H54 (cell line): ENCODE measurements at regions not wholly inside any gene's neighbourhood (a gene's known extent, or its start where the extent isn't known, plus 50 kb on each side); places are given as distances from the start of the nearest gene placed in this dataset.
"Not testable (repeated sequence)": the region's sequence is repeated elsewhere in the genome, so short reads cannot be mapped to it uniquely, and the experiment has no call there.

Source experiments
- DNase-seq: peaks from one replicate; pipeline ENCODE4 v3.0.0; 2011; ENCODE audit warnings: low spot score, mixed read lengths; ENCODE audit not compliant: insufficient read length
- FAIRE-seq: peaks from 3 replicates; lab custom pipeline; 2011; peaks lifted over from hg19 to GRCh38; lab: Jason Lieb, UNC
- POLR2A ChIP-seq: IDR thresholded peaks from 2 replicates; pipeline ENCODE4 v1.6.1; 2011; ENCODE audit warnings: low read depth, mild to moderate bottlenecking, low read length

DNA sequence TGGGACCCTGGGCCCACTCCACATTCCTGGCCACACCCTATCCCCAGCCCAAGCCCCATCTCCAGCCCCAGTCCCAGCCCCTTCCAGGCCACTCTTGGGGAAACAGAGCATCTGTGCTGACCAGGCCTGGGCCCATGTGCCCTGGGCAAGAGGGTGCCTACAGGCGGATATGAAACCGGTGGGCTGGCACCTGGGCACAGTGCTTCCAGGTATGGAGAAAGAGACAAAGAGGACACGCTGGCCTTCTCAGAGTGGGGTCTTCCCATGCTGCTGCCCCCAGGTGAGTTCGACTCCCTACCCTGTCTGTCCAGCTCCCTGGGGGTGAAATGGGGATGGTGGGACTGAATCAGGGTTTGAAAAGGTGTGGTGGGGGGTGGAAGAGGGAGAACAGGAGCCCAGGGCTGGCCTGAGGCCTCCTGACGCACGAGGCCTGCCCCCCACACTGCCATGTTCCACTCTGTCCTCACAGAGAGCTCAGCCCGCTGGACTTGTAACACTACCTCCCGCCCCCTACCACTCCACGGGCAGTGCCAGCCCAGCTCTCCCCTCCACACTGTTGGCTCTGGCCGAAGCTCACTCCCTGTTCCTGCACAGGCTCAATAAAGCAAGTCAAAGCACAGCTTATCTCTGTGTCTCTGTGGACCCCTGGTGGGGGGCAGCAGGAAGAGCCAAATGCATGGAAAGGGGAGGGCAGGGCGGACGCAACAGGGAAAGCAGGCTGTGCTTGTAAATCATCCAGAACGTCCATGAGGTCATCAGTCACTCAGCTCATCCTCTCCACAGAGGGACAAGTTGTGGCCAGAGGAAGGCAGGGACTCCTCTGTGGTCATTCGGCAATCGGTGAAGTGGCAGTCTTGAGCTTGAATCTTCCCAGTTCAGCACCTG lies 71.1 kb upstream of the TMEM97 start:
- TF ChIP-seq POLR2A: no peak
- no peak for DNase-seq
- FAIRE-seq: no peak

DNA sequence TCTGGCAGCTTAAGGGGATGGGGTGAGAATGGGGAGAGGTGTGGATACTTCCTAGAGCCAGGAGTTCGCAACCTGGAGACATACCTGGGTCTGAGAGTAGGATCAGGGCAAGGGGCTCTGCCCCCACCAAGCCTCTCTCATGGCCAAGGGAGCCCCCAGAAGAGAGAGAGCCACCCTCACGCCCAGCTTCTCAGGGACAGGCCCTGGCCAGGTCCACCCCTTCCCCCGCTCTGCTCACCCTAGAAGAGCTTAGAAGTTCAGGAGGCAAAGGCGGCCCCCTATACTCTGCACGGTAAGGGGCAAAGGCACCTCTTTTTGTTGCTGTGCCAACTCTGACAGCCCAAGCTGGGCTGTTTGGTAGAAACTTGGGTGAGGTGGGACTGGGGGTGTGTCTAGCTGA lies 69.3 kb upstream of the TMEM97 start:
- no peak for FAIRE-seq
- no peak for DNase-seq
- no peak for TF ChIP-seq POLR2A

DNA sequence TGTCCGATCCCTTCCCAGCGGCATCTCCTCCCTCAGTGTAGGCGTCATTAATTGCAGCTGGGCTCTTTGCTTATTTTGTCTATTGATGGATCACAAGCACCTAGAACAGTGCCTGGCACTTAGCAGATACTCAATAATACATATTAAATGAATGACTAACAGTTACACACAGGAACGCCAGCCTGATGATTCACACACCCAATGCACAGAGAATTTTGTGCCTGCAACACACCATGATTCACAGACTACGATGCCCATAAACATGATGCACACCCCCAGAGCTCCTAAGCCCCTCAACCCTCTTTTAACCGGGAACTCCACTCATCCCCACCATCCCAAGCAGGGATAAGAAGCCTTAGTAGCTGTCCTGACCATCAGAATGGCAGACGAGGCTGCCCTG lies 66.6 kb upstream of the TMEM97 start:
- FAIRE-seq: peak; percentile 15
- peak; percentile 44 for DNase-seq
- TF ChIP-seq POLR2A: no peak

DNA sequence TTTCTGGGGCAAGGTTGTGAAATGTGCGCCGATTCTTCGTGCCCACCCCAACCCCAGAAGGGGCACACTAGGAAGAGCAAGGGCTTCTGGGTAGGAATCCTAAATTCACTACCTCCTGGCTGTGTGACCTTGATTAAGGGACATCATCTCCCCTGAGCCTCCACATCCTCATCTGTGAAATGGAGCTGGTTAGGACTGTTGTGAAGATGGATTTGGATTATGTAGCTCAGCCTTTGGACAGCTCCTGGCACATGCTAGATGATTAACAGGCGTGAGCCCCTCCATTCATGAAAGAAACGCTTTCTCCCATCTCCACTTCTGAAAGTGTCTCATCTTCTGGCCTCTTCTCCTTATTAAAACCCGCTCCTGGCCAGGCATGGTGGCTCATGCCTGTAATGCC lies 65.3 kb upstream of the TMEM97 start:
- FAIRE-seq (no peak), DNase-seq (no peak)
- no peak for TF ChIP-seq POLR2A

DNA sequence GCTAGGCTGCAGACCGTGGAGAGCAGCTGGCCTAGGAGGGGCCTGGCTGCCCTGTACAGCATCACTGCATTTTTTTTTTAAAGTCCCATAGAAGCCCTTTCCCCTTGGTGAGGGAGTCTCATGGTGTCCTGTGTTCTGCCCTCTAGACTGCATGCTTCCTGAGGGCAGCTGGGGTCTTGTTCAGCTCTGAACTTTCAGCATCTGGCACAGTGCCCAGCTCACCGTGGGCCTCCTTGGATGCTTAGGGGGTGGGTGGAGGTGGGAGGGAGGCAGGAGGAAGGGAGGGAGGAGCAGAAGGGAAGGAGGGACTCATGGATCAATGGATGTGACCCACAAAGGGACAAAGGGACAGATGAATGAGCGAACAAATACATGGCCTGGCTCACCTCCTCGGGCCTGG lies 63.4 kb upstream of the TMEM97 start:
- FAIRE-seq (no peak), DNase-seq (no peak)
- no peak for TF ChIP-seq POLR2A

DNA sequence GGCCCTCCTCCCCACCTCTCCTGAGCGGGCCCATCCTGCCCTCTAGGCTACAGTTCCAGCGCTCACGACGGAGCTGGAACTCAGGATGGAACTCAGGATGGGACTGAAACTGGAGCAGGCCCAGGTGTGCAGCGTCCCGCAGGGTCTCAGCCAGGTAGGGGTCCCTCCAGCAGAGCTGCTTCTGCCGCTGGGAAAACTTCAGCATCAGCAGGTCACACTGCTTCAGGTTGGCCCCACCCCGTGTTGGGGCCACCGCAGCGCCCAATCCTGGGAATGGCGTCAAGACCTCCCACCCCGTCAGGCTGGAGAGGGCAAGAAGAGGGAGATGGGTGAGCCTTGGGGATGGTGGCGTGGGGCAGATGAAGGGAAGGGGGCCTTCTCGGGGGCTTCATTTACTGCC lies 62.6 kb upstream of the TMEM97 start:
- TF ChIP-seq POLR2A: no peak
- no peak for FAIRE-seq
- no peak for DNase-seq

DNA sequence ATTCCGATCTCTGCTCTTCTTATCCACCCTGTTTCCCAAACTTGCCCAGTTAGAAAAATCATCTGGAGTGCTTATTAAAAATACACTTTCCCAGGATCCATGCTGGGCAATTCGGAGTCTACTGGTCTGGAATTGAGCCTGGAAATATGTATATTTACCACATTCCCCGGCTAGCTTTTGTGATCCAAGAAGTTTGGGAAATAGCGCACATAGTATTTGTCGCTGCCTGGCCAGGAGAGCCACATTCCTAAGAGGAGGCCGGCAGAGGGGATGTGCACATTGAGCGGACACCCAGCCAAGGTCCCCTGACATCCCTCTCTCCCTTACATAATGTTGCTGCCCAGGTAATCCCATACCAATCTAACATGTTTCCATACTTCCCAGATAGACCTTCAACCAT lies 62.1 kb upstream of the TMEM97 start:
- DNase-seq: no peak
- TF ChIP-seq POLR2A: no peak
- no peak for FAIRE-seq

DNA sequence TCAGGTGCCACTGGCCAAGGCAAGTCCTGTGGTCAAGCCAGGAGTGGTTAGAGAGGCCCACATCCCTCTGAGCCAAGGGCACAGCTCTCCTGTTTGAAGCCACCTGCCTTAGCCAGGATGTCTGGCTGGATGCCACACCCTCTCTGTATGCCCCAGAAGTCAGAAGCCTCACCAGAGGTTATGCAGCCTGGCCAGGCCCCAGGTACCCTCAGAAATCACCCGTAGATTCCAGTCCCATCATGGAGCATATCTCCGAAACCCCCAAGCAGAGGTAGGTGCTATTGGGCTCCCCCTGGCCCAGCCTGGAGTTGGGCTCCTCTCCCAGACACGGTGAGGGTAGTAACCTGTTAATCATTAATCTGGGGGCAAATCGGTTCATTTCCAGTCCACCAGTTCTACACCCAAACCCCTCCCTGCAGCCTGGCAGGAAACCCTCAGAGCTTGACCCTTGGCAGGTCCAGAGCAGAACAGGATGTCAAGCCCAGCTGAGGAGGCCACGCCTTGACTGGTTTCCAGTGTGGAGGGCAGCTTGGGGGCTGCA lies 60.6 kb upstream of the TMEM97 start:
- TF ChIP-seq POLR2A: no peak
- DNase-seq (no peak), FAIRE-seq (no peak)

DNA sequence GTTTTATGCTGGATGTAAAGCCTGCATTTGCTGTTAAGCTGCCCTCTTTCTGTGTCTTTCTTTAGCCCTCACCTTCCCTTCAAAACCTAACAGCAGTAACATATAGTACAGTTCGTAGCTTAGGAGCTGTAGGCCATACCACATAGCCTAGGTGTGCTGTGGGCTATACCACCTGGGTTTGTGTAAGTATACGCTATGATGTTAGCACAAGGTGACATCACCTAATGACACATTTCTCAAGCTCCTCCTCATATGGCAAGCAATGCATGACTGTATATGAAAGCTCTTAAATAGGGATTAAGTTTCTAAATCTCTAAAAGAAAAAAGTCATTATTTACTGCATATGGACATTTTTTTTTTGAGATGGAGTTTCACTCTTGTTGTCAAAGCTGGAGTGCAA lies 57.8 kb upstream of the TMEM97 start:
- DNase-seq (no peak), FAIRE-seq (no peak)
- no peak for TF ChIP-seq POLR2A

DNA sequence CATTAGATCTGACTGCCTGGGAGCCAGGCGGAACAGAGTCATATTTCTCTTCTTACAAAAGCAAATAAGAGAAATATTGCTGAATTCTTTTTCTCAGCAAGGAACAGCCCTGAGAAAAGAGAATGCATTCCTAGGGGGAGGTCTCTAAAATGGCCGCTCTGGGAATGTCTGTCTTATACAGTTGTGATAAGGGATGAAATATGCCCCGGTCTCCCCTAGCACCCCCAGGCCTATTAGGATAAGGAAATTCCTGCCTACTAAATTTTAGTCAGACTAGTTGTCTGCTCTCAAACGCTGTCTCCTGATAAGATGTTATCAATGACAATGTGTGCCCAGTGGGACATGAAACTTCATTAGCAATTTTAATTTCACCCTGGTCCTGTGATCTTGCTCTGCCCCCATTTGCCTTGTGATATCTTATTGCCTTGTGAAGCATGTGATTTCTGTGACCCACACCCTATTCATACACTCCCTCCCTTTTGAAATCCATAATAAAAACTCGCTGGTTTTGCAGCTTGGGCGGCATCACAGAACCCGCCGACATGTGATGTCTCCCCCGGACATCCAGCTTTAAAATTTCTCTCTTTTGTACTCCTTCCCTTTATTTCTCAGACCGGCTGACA lies 56.8 kb upstream of the TMEM97 start:
- FAIRE-seq, DNase-seq: not testable (repeated sequence)

DNA sequence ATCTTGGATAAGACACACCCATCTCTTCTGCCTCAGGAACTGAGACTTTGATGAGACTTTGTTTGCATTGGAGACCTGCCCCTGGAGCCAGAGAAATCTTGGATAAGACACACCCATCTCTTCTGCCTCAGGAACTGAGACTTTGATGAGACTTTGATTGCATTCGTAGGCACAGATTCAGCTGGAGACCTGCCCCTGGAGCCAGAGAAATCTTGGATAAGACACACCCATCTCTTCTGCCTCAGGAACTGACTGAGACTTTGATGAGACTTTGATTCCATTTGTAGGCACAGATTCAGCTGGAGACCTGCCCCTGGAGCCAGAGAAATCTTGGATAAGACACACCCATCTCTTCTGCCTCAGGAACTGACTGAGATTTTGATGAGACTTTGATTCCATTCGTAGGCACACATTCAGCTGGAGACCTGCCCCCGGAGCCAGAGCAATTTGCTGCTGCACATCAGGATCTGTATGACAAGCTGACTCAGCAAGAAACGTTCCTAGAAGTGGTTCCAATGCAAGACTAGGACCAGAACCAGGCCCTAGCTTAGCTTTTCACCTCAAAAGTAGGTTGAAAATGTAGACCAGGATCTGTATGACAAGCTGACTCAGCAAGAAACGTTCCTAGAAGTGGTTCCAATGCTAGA lies 54.0 kb upstream of the TMEM97 start:
- FAIRE-seq, DNase-seq: not testable (repeated sequence)

DNA sequence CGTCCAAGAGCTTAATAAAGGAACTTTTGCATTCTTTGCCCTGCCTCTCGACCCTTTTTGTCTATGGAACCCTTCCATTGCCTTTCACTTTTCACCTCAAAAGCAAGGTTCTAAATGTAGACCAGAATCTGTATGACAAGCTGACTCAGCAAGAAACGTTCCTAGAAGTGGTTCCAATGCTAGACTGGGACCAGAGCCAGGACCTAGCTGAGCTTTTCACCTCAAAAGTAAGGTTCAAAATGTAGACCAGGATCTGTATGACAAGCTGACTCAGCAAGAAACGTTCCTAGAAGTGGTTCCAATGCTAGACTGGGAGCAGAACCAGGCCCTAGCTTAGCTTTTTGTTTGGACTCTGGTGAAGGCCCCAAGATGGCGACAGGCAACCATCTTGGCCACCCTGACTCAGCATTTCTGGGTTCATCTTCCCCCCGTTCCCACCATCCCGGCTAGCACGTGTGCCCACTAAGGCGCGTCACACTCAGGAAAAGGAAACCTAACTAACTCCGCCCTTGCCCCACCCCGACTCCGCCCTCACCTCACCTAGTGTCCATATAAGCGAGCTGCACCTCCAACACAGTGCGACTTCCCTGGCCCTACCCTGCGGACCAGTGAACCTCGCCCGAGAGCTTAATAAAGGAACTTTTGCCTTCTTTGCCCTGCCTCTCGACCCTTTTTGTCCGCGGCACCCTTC lies 53.0 kb upstream of the TMEM97 start:
- FAIRE-seq, DNase-seq: not testable (repeated sequence)

DNA sequence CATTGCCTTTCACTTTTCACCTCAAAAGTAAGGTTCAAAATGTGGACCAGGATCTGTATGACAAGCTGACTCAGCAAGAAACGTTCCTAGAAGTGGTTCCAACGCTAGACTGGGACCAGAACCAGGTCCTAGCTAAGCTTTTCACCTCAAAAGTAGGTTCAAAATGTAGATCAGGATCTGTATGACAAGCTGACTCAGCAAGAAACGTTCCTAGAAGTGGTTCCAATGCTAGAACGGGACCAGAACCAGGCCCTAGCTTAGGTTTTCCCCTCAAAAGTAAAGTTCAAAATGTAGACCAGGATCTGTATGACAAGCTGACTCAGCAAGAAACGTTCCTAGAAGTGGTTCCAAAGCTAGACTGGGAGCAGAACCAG lies 52.5 kb upstream of the TMEM97 start:
- DNase-seq, FAIRE-seq: not testable (repeated sequence)

DNA sequence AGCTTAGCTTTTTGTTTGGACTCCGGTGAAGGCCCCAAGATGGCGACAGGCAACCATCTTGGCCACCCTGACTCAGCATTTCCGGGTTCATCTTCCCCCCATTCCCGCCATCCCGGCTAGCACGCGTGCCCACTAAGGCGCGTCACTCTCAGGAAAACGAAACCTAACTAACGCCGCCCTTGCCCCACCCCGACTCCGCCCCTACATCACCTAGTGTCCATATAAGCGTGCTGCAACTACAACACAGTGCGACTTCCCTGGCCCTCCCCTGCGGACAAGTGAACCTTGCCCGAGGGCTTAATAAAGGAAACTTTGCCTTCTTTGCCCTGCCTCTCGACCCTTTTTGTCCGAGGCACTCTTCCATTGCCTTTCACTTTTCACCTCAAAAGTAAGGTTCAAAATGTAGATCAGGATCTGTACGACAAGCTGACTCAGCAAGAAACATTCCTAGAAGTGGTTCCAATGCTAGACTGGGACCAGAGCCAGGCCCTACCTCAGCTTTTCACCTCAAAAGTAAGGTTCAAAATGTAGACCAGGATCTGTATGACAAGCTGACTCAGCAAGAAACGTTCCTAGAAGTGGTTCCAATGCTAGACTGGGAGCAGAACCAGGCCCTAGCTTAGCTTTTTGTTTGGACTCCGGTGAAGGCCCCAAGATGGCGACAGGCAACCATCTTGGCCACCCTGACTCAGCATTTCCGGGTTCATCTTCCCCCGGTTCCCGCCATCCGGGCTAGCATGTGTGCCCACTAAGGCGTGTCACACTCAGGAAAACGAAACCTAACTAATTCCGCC lies 51.9 kb upstream of the TMEM97 start:
- not testable (repeated sequence) for FAIRE-seq, DNase-seq
